Stimulated activated naive B cell treated with anti-CD40 and anti-IgM and Interleukin-4, amounts not matched to agents 10 μg/mL and 1 μg/mL and 100 μg/mL, for 72 hours (primary cell): ENCODE measurements at regions not wholly inside any gene's neighbourhood (a gene's known extent, or its start where the extent isn't known, plus 50 kb on each side); places are given as distances from the start of the nearest gene placed in this dataset.
"Not testable (repeated sequence)": the region's sequence is repeated elsewhere in the genome, so short reads cannot be mapped to it uniquely, and the experiment has no call there.

ENCODE experiments used
- ATAC-seq, 2 donors: fragments of 150-1000 bp; cut with Tn5 transposase; replicated peaks; 2 replicates each; pipeline ENCODE4 v1.10.0; 2021; ENCODE audit warnings: moderate library complexity in 1 of 2
- DNase-seq: peaks from one replicate; pipeline ENCODE4 v3.0.0; 2021
- H3K27ac Mint-ChIP-seq: one replicate; pipeline ENCODE4 v1.8.0; 2022; ENCODE audit warnings: mild to moderate bottlenecking, mixed read lengths
- H3K27me3 Mint-ChIP-seq, 2 donors: one replicate each; pipeline ENCODE4 v1.8.0; 2022; ENCODE audit warnings: mixed read lengths in 2 of 2
- H3K36me3 Mint-ChIP-seq, 2 donors: one replicate each; pipeline ENCODE4 v1.8.0; 2022; ENCODE audit warnings: mixed read lengths in 2 of 2, mild to moderate bottlenecking in 1 of 2
- H3K4me1 Mint-ChIP-seq, 2 donors: one replicate each; pipeline ENCODE4 v1.8.0; 2022; ENCODE audit warnings: mixed read lengths in 2 of 2, mild to moderate bottlenecking in 1 of 2
- H3K4me3 Mint-ChIP-seq, 2 donors: one replicate each; pipeline ENCODE4 v1.8.0; 2022; ENCODE audit warnings: mild to moderate bottlenecking in 2 of 2, mixed read lengths in 2 of 2, moderate library complexity in 1 of 2
- H3K9me3 Mint-ChIP-seq, 2 donors: one replicate each; pipeline ENCODE4 v1.8.0; 2022; ENCODE audit warnings: mixed read lengths in 2 of 2, mild to moderate bottlenecking in 1 of 2

DNA sequence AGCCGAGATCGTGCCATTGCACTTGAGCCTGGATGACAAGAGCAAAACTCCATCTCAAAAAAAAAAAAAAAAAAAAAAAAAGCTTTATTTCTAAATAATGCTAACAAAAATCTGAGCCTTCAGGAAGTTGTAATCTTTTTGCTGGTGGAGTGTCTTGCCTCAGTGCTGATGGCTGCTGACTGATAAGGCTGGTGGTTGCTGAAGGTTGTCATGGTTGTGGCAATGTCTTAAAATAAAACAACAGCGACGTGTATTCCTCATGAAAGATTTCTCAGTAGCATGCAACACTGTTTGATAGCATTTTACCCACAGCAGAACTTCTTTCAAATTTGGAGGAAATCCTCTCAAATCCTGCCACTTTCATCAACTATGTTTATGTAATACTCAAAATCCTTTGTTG is 77.4 kb upstream of the PTPRG start:
- DNase-seq (no peak), ATAC-seq (no peak)
- no peak overlapping the region for H3K27ac Mint-ChIP-seq
- H3K4me3 Mint-ChIP-seq = no peak overlapping the region
- no peaks in the 10 kb centered on the region for H3K4me1 Mint-ChIP-seq
- no peaks in the 10 kb centered on the region for H3K36me3 Mint-ChIP-seq
- peaks cover 0 to 7% of the 10 kb centered on the region in 2 donors for H3K27me3 Mint-ChIP-seq
- H3K9me3 Mint-ChIP-seq = peaks cover 2 to 3% of the 10 kb centered on the region in 2 donors

DNA sequence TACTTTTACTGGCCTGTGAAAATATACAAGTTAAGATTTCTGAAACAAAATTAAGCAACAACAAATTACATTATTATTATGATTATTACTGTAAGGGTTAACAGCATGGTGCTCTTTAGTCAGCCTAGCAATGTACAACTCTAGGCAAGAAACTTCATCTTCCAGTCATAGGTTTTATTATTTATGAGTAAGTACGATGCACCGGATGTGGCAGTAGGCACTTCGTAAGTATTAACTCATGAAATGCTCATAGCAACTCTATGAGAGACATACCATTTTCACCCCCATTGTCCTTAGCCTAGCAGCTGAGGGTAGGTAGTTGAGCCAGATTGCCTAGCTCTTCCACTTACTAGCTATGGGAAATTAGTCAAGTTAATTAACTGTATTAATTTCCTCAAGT is 68.0 kb upstream of the PTPRG start:
- ATAC-seq (no peak), DNase-seq (no peak)
- H3K4me1 Mint-ChIP-seq = no peaks in the 10 kb centered on the region
- no peak overlapping the region for H3K27ac Mint-ChIP-seq
- H3K9me3 Mint-ChIP-seq = peaks cover 4 to 5% of the 10 kb centered on the region in 2 donors
- no peak overlapping the region for H3K4me3 Mint-ChIP-seq
- no peaks in the 10 kb centered on the region for H3K36me3 Mint-ChIP-seq
- H3K27me3 Mint-ChIP-seq = no peaks in the 10 kb centered on the region

DNA sequence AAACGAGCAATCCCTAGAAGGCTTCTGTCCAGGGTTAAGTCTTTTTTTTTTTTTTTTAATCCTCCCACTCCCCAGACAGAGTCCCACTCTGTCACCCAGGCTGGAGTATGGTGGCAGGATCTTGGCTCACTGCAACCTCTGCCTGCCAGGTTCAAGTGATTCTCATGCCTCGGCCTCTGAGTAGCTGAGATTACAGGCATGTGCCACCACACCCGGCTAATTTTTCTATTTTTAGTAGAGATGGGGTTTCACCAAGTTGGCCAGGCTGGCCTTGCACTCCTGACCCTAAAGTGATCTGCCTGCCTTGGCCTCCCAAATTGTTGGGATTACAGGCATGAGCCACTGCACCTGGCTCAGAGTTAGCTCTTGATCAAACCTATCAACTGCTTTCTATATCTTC is 67.1 kb upstream of the PTPRG start:
- DNase-seq, H3K36me3 Mint-ChIP-seq, H3K9me3 Mint-ChIP-seq, H3K4me3 Mint-ChIP-seq, ATAC-seq, H3K4me1 Mint-ChIP-seq, H3K27me3 Mint-ChIP-seq, H3K27ac Mint-ChIP-seq: not testable (repeated sequence)

DNA sequence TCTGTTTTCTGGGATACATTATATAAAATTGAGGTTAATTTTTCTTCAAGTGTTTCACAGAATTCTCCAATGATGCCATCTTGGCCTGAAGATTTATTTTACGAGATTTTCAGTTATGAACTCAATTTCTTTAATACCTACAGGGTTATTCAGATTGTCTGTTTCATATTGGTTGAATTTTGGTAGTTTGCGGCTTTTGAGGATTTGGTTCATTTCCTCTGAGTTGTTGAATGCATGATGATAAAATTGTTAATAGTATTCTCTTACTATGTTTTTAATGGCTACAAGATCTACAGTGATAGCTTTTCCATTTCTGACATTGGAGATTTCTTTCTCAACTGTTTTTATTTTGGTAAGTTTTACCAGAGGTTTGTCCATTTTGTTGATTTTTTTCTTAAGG is 63.9 kb upstream of the PTPRG start:
- Mint-ChIP-seq H3K9me3 (peaks cover 13 to 14% of the 10 kb centered on the region in 2 donors), H3K4me3 (no peak overlapping the region), H3K27ac (no peak overlapping the region), H3K4me1 (no peaks in the 10 kb centered on the region), H3K36me3 (no peaks in the 10 kb centered on the region), H3K27me3 (no peaks in the 10 kb centered on the region)
- DNase-seq (no peak), ATAC-seq (no peak)

DNA sequence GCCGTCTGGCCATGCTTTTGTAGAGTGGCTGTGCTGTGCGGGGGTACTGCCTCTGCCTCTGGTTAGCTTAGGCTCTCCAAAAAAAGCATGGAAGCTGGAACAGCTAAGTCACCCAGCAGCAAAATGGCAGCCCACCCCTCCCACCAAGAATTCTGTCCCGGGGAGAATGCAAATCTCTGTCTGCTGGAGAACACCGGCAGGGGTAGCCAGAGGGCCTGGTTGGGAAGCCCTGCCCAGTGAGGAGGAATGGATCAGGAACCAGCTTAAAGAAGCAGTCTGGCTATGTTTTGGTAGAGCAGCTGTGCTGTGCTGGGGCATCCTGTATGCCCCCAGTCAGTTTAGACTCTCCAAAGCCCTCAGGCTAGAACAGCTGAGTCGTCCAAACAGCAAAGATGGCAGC is 56.2 kb upstream of the PTPRG start:
- no peak for ATAC-seq
- no peak overlapping the region for H3K4me3 Mint-ChIP-seq
- no peaks in the 10 kb centered on the region for H3K36me3 Mint-ChIP-seq

DNA sequence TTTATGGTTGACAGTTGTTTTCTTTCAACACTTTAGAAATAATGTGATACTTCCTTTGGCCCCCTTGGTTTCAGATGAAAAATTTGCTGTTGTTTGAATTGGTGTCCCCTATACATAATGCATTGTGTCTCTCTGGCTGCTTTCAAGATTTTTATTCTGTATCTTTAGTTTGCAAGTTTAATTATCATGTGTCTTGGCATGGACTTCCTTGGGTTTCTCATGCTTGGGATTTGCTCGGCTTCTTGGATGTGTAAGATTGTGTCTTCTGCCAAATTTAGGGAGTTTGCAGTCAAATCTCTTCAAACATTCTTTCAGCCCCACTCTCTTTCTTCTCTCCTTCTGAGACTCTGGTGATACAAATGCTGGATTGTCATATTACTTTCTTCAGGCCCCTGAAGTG is 53.4 kb upstream of the PTPRG start:
- ATAC-seq (no peak), DNase-seq (no peak)
- peaks cover 0 to 15% of the 10 kb centered on the region in 2 donors for H3K27me3 Mint-ChIP-seq
- no peak overlapping the region for H3K4me3 Mint-ChIP-seq
- H3K9me3 Mint-ChIP-seq = peaks cover 0 to 6% of the 10 kb centered on the region in 2 donors
- H3K27ac Mint-ChIP-seq = no peak overlapping the region
- no peaks in the 10 kb centered on the region for H3K36me3 Mint-ChIP-seq
- H3K4me1 Mint-ChIP-seq = no peaks in the 10 kb centered on the region

More for the DNA sequence above, 56.2 kb upstream of the PTPRG start:
- peaks cover 0 to 15% of the 10 kb centered on the region in 2 donors for H3K27me3 Mint-ChIP-seq
- no peak for DNase-seq
- no peak overlapping the region for H3K27ac Mint-ChIP-seq
- no peaks in the 10 kb centered on the region for H3K4me1 Mint-ChIP-seq
- peaks cover 12 to 15% of the 10 kb centered on the region in 2 donors for H3K9me3 Mint-ChIP-seq
